Type B pancreatic cell (in vitro differentiated cells): ENCODE measurements at regions not wholly inside any gene's neighbourhood (a gene's known extent, or its start where the extent isn't known, plus 50 kb on each side); places are given as distances from the start of the nearest gene placed in this dataset.

Experiments
- DNase-seq: peaks from one replicate; pipeline ENCODE4 v3.0.0; 2021; ENCODE audit warnings: mixed read lengths; ENCODE audit not compliant: unreplicated experiment; ENCODE audit errors: extremely low spot score
- H3K27ac Mint-ChIP-seq: 2 replicates; pipeline ENCODE4 v1.8.0; 2021; ENCODE audit warnings: mild to moderate bottlenecking, mixed read lengths
- H3K27me3 Mint-ChIP-seq: 2 replicates; pipeline ENCODE4 v1.8.0; 2021; ENCODE audit warnings: mixed read lengths
- H3K36me3 Mint-ChIP-seq: 2 replicates; pipeline ENCODE4 v1.8.0; 2021; ENCODE audit warnings: mixed read lengths
- H3K4me1 Mint-ChIP-seq: one replicate; pipeline ENCODE4 v1.8.0; 2021; ENCODE audit warnings: mixed read lengths; ENCODE audit not compliant: unreplicated experiment
- H3K4me3 Mint-ChIP-seq: 2 replicates; pipeline ENCODE4 v1.8.0; 2021; ENCODE audit warnings: mild to moderate bottlenecking, mixed read lengths
- H3K9me3 Mint-ChIP-seq: 2 replicates; pipeline ENCODE4 v1.8.0; 2021; ENCODE audit warnings: mixed read lengths
- TF ChIP-seq, protein P1 (sequence below): fragments of 200-600 bp; sonication (generic); conservative IDR thresholded peaks from 2 replicates; pipeline ENCODE4 v1.5.0; 2021; ENCODE audit warnings: antibody characterized with exemption, mild to moderate bottlenecking

DNA sequence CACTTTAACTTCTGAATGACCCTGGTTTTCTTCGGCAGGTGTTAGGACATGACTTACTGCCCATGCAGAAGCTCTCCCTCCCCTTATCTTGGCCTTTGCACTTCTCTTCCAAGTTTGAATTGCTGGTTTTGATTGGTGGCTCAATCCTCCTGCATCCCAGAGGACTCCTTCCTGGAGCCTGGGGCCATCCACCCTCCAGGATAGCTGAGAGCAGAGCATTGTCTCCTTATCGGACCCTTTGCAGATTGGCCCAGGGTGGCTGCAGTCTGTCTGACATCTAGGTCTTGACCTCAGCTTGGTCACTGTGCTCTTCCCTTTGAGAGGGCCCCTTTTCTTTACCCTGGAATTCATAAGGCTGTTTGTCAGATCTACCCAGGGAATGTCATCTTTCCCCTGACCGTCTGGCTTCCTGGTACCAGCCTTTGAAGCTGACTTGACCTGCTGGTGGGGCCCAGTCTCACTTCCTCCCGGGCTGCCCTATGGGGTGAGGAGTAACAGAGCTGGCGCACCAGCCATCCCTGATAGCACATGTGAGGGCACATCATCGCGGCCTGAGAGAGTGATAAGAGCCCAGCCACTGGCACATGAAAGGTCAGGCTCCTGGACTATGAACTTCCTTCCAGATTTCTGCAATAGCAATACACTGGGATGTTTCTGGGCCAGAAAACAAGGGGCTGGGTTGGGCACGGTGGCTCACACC, 172.9 kb upstream of the UBL3 start:
- TF ChIP-seq, protein P1, sequence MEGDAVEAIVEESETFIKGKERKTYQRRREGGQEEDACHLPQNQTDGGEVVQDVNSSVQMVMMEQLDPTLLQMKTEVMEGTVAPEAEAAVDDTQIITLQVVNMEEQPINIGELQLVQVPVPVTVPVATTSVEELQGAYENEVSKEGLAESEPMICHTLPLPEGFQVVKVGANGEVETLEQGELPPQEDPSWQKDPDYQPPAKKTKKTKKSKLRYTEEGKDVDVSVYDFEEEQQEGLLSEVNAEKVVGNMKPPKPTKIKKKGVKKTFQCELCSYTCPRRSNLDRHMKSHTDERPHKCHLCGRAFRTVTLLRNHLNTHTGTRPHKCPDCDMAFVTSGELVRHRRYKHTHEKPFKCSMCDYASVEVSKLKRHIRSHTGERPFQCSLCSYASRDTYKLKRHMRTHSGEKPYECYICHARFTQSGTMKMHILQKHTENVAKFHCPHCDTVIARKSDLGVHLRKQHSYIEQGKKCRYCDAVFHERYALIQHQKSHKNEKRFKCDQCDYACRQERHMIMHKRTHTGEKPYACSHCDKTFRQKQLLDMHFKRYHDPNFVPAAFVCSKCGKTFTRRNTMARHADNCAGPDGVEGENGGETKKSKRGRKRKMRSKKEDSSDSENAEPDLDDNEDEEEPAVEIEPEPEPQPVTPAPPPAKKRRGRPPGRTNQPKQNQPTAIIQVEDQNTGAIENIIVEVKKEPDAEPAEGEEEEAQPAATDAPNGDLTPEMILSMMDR: no peak
- no peaks in the 10 kb centered on the region for H3K36me3 Mint-ChIP-seq
- H3K9me3 Mint-ChIP-seq: no peaks in the 10 kb centered on the region
- no peak for DNase-seq
- H3K4me3 Mint-ChIP-seq: no peak overlapping the region
- peaks cover 4% of the 10 kb centered on the region for H3K27me3 Mint-ChIP-seq
- peaks cover 19% of the 10 kb centered on the region for H3K4me1 Mint-ChIP-seq
- H3K27ac Mint-ChIP-seq: peak overlapping the region; percentile 74

DNA sequence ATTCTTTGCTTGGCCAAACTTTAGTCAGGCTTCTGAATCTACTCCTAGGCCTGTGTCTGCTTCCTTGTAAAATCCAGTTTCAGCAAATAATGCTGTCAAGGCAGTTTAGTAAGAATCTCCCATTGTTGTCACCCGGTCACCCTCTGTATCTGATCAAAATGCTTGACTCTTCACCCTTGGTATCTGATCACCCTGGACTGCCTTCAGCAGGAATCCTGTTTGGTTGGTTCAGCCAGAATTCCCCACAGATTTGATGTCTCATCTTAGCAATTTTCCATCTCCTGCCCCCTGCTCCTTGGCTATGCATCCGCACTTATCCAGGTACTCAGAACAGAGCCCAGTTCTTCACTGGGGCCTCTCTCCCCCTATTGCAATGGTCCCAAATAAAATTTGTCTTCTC, 172.4 kb upstream of the UBL3 start:
- Mint-ChIP-seq H3K27ac (peak overlapping the region; percentile 74), H3K36me3 (no peaks in the 10 kb centered on the region), H3K9me3 (no peaks in the 10 kb centered on the region), H3K4me3 (peak overlapping the region; percentile 57), H3K4me1 (peaks cover 24% of the 10 kb centered on the region), H3K27me3 (peaks cover 4% of the 10 kb centered on the region)
- no peak for DNase-seq
- TF ChIP-seq, protein P1: no peak

DNA sequence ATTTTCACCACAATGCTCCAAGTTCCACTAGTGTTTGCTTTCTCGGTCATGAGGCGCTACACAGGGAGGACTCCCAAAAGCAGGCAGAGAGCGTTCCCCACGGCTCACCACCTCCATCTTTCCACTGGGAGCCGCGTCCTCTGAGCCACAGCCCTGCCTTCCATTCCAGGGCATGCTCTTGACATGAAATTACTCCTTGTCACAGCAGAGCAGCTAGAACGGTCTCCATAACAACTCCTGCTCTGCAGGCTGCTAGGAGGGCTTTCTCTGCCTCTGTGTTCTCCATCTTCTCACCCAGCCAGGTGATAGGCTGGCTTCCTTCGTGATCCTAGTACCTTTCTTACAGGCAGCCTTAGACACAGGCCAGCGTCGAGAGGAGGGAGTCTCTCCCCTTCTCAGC, 171.8 kb upstream of the UBL3 start:
- no peaks in the 10 kb centered on the region for H3K36me3 Mint-ChIP-seq
- DNase-seq: no peak
- H3K27ac Mint-ChIP-seq: peak overlapping the region; percentile 74
- H3K27me3 Mint-ChIP-seq: peaks cover 4% of the 10 kb centered on the region
- H3K4me1 Mint-ChIP-seq: peaks cover 27% of the 10 kb centered on the region
- no peak overlapping the region for H3K4me3 Mint-ChIP-seq
- no peaks in the 10 kb centered on the region for H3K9me3 Mint-ChIP-seq
- TF ChIP-seq, protein P1: no peak

DNA sequence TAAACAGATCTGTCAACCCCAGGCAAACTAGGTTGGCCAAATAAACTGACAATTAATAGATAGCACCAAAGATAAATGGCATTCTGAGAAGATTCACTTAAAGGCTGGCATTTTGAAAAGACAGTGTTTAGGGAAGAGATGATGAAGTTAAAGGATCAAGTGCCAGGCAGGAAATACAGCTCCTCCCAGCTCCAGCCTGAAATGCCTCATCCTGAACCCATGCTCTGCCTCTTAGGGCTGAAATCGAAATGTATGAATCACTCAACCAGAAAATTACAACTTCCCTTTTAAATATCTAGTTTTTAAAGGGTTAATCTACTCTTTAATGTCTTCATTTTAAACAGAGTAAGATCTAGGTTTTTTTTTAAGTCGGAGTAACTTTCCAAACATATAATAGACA, 171.2 kb upstream of the UBL3 start:
- H3K4me1 Mint-ChIP-seq: peaks cover 27% of the 10 kb centered on the region
- DNase-seq: no peak

DNA sequence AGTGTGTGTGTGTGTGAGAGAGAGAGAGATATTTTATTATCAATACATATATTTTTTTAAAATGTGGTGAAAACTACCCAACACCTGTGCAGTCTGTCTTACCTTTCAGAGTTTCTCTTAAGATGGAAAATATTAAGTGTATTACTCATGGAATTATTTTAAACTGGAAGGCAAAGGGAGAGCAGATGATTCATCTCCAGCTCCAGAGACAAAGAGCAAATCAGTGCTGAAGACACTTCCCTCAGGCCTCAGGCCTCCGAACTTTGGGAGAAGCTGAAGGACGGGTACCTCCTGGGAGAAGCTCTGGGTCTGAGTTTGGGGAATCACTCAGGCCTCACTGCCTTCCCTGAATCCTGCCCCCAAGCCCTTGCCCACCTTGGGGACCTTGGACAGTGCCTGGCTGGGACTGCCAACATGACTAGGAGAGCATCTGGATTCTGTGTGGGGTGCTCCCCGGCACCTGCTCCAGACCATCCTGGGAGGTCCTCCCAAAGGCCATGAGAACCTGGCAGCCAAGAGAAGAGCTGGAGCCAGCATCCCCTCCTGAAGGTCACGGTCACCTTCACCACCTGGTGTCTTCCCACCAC, 170.4 kb upstream of the UBL3 start:
- no peaks in the 10 kb centered on the region for H3K9me3 Mint-ChIP-seq
- no peaks in the 10 kb centered on the region for H3K36me3 Mint-ChIP-seq
- no peak for DNase-seq
- peak overlapping the region; percentile 74 for H3K27ac Mint-ChIP-seq
- TF ChIP-seq, protein P1: no peak
- H3K4me3 Mint-ChIP-seq: no peak overlapping the region
- peaks cover 6% of the 10 kb centered on the region for H3K27me3 Mint-ChIP-seq
- peaks cover 29% of the 10 kb centered on the region for H3K4me1 Mint-ChIP-seq

More for the DNA sequence above, 171.2 kb upstream of the UBL3 start:
- H3K4me3 Mint-ChIP-seq: peak overlapping the region; percentile 4
- H3K27me3 Mint-ChIP-seq: peaks cover 4% of the 10 kb centered on the region
- TF ChIP-seq, protein P1: no peak
- H3K36me3 Mint-ChIP-seq: no peaks in the 10 kb centered on the region
- no peaks in the 10 kb centered on the region for H3K9me3 Mint-ChIP-seq
- H3K27ac Mint-ChIP-seq: peak overlapping the region; percentile 74
